ENCODE measurements at regions not wholly inside any gene's neighbourhood (a gene's known extent, or its start where the extent isn't known, plus 50 kb on each side); places are given as distances from the start of the nearest gene placed in this dataset.
A peak's percentile ranks its signal among the peaks of the same experiment; 100 is the strongest.

GRCh38 chr14:96688629-96689028 lies 108.6 kb upstream of the VRK1 start (continued):
- TF ChIP-seq ZNF184 (CRISPR knock-in tag; IDR thresholded peaks at IDR 0.05) (no peak), RFX1 (IDR thresholded peaks at IDR 0.05) (peak; percentile 81), BMI1 (IDR thresholded peaks at IDR 0.05; ENCODE audit: low read length) (no peak)
- TF ChIP-seq, protein P1, sequence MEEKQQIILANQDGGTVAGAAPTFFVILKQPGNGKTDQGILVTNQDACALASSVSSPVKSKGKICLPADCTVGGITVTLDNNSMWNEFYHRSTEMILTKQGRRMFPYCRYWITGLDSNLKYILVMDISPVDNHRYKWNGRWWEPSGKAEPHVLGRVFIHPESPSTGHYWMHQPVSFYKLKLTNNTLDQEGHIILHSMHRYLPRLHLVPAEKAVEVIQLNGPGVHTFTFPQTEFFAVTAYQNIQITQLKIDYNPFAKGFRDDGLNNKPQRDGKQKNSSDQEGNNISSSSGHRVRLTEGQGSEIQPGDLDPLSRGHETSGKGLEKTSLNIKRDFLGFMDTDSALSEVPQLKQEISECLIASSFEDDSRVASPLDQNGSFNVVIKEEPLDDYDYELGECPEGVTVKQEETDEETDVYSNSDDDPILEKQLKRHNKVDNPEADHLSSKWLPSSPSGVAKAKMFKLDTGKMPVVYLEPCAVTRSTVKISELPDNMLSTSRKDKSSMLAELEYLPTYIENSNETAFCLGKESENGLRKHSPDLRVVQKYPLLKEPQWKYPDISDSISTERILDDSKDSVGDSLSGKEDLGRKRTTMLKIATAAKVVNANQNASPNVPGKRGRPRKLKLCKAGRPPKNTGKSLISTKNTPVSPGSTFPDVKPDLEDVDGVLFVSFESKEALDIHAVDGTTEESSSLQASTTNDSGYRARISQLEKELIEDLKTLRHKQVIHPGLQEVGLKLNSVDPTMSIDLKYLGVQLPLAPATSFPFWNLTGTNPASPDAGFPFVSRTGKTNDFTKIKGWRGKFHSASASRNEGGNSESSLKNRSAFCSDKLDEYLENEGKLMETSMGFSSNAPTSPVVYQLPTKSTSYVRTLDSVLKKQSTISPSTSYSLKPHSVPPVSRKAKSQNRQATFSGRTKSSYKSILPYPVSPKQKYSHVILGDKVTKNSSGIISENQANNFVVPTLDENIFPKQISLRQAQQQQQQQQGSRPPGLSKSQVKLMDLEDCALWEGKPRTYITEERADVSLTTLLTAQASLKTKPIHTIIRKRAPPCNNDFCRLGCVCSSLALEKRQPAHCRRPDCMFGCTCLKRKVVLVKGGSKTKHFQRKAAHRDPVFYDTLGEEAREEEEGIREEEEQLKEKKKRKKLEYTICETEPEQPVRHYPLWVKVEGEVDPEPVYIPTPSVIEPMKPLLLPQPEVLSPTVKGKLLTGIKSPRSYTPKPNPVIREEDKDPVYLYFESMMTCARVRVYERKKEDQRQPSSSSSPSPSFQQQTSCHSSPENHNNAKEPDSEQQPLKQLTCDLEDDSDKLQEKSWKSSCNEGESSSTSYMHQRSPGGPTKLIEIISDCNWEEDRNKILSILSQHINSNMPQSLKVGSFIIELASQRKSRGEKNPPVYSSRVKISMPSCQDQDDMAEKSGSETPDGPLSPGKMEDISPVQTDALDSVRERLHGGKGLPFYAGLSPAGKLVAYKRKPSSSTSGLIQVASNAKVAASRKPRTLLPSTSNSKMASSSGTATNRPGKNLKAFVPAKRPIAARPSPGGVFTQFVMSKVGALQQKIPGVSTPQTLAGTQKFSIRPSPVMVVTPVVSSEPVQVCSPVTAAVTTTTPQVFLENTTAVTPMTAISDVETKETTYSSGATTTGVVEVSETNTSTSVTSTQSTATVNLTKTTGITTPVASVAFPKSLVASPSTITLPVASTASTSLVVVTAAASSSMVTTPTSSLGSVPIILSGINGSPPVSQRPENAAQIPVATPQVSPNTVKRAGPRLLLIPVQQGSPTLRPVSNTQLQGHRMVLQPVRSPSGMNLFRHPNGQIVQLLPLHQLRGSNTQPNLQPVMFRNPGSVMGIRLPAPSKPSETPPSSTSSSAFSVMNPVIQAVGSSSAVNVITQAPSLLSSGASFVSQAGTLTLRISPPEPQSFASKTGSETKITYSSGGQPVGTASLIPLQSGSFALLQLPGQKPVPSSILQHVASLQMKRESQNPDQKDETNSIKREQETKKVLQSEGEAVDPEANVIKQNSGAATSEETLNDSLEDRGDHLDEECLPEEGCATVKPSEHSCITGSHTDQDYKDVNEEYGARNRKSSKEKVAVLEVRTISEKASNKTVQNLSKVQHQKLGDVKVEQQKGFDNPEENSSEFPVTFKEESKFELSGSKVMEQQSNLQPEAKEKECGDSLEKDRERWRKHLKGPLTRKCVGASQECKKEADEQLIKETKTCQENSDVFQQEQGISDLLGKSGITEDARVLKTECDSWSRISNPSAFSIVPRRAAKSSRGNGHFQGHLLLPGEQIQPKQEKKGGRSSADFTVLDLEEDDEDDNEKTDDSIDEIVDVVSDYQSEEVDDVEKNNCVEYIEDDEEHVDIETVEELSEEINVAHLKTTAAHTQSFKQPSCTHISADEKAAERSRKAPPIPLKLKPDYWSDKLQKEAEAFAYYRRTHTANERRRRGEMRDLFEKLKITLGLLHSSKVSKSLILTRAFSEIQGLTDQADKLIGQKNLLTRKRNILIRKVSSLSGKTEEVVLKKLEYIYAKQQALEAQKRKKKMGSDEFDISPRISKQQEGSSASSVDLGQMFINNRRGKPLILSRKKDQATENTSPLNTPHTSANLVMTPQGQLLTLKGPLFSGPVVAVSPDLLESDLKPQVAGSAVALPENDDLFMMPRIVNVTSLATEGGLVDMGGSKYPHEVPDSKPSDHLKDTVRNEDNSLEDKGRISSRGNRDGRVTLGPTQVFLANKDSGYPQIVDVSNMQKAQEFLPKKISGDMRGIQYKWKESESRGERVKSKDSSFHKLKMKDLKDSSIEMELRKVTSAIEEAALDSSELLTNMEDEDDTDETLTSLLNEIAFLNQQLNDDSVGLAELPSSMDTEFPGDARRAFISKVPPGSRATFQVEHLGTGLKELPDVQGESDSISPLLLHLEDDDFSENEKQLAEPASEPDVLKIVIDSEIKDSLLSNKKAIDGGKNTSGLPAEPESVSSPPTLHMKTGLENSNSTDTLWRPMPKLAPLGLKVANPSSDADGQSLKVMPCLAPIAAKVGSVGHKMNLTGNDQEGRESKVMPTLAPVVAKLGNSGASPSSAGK (IDR thresholded peaks at IDR 0.05) = no peak

All from K562 (cell line).